Colon (tissue), 2 donors: ENCODE measurements at regions not wholly inside any gene's neighbourhood (a gene's known extent, or its start where the extent isn't known, plus 50 kb on each side); places are given as distances from the start of the nearest gene placed in this dataset.

Experiments
- FAIRE-seq: peaks from 2 replicates; lab custom pipeline; 2012; peaks lifted over from hg19 to GRCh38; lab: Jason Lieb, UNC
- donor health status: control.
- donor health status: control.

DNA sequence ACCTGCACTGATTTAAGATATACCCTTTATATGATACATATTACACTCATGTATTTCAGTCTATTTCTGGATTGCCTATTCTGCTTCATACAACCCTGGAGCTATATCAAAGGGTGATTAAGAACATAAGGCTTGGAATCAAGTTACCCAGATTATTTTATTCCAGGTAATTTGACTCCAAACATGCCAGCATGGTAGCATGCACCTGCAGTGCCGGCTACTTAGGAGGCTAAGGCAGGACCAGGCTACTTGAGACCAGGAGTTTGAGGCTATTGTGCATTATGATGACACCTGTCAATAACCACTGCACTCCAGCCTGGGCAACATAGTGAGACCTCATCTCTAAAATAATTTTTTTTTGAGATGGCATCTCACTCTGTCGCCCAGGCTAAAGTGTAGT is 50.4 kb upstream of the NEO1 start:
- no peak for FAIRE-seq

DNA sequence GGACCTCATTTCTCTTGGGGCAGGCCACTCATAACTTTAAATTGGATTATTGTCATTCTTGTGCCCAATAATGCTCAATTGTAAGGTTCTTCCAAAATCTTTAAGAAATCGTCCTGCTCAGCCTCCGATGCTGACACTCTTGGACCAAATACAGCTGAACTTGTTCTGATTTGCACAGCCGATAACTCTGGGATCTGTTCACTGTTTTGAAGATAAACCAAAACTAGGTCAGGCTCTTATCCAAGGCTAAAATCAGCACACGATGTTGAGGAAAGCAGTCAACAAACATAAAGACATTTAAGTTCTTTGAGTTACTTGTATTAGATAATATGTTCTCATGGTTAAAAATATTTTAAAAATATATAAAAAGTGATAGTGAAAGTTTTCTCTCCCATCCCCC is 52.0 kb upstream of the NEO1 start:
- no peak for FAIRE-seq

DNA sequence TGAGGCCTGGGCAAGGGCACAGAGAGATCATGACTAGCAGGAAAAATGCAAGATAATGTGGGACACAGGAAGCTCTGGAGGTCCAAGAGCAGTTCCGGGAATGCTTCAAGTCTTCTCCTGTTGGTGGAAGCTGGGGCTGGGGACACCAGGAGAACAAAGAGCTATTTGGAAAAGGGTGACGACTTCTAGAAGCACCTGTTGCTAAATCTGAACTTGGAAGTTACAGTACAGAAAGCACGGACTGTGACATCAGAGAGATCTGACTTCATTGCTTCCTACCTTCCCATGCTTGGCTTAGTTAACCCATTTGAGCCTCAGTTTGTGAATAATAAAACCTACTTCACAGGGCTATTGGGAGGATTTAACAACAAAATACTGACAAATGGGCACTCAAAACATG is 52.7 kb upstream of the NEO1 start:
- no peak for FAIRE-seq

DNA sequence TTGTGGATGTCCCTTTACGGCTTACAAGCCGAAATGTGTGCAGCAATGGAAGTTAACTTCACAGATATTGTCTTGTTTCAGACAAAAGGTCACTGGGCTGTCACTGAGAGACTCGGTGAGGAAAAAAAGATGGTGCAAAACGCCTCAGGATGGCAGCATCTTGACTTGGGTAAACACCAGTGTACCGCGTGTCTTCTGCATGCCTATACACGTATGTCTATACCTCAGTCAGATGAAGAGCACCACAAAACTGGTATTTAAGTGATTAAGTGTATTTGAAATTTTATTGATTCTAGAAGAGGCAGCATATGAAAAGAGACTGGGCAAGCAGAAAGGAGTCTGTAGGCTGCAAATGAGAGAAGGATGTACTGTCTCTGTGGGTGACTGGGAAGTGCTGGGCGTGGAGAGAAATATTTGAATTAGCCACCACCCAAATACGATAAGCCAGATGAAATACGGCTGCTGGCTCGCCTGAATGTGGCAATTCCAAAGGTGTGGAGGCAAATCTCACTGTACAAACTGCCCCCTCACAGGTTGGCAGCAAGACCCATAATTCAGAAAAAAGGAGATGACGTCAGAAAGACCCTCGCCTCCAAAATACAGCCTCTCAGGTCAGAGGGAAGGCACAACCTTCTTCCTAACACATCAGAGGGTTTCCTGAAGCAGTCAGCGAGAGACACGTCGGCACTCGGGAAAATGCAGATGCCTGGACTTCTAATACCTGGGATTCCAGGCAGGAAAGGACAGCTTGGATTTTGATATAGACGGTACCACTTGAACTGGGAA is 53.4 kb upstream of the NEO1 start:
- no peak for FAIRE-seq

DNA sequence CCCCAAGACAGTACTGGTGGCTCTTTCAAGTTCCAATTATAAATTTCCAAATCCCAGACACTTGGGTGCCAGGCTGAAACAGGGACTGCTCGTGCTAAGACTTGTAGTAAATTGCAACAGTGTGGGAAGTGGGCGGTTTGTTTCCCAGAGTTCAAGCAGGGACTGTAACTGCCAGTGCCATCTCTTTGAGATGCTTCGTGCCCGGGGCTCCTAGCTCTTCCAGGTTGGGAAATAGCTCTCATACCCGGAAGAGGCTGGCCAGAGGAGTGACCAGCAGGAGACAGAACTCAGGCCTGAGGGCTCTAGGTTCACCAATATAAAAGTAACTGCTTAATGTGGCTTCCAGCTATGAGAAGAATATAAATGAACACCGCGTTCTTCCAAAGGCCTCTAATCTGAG is 54.0 kb upstream of the NEO1 start:
- FAIRE-seq = no peak

DNA sequence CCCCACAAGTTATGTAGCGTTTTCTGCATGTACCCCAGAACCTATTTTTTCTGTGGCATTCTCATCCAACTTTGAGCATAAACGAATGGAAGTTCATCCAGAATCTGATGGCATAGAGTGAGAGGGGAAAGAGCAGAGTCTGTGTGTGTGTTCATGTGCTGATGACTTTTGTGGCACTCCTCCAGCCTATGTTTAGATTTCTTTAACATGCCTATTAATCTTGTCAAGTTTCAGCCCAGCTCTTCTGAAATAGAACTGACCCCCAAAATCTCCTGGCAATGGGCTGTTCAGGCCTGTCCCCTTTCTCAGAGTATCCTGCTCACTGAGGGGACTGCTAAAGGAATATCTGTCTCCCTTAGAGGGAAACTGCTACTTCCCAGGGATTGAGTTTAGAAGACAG is 56.4 kb upstream of the NEO1 start:
- no peak for FAIRE-seq

DNA sequence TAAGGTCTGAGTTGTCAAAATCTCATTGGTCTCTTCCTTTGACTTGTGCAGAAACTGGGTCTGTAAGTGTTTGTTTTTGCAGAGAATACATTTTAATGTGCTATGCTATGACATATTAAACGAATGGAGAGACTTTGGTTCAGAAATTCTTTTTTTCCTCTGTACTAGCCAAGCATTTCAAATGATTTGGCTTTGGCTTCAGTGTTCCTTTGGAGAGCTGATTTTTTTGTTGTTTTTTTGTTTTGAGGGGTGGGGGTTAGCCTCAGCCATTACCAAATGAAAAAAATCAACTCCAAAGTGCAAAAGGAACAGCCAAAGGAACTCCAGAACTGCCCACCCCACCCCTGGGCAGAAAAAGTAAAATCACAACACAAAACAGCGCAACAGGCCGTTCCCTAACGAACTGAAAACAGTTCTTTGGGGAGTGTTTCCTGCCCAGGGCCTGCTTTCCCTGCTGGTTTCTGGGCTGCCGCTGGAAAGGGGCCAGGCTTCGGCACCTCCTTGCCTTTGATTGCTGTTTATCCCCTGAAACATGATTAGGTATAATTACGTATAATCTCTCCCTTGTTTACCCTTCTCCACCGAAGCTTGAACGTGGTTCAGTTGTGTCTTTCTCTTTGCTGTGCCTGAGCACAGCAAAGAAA is 57.6 kb upstream of the NEO1 start:
- no peak for FAIRE-seq

DNA sequence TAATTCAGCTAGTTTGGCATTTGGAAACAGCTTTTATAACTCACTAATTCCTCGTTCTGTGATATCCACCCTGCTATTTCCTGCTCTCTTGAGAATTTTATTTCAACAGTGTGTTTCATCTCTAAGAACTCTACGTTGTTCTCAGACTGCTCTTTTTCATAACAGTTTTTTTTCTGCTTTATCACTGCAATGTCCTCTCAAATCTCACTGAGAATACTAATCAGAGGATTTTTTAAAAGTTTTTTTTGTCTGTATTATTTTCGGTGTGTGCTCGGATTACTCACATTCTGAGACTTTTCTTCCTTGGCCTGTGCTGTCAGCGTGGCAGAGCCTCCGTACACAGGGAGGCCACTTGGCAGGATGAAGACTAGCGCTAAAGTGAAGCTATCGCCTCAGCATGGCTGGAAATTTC is 59.4 kb upstream of the NEO1 start:
- no peak for FAIRE-seq

DNA sequence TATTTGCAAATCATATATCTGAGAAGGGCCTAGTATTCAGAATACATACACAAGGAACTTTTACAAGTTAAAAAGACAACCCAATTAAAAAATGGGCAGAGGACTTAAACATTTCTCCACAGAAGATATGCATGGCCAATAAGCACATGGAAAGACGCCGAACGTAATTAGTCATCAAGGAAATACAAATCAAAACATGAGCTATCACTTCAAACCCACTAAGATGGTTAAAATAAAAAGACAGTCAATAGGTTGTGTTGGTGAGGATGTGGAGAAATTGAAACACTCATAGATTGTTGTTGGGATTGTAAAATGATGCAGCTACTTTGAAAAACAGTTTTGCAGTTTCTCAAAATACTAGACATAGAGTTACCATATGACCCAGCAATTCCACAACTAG is 61.2 kb upstream of the NEO1 start:
- FAIRE-seq = no peak

DNA sequence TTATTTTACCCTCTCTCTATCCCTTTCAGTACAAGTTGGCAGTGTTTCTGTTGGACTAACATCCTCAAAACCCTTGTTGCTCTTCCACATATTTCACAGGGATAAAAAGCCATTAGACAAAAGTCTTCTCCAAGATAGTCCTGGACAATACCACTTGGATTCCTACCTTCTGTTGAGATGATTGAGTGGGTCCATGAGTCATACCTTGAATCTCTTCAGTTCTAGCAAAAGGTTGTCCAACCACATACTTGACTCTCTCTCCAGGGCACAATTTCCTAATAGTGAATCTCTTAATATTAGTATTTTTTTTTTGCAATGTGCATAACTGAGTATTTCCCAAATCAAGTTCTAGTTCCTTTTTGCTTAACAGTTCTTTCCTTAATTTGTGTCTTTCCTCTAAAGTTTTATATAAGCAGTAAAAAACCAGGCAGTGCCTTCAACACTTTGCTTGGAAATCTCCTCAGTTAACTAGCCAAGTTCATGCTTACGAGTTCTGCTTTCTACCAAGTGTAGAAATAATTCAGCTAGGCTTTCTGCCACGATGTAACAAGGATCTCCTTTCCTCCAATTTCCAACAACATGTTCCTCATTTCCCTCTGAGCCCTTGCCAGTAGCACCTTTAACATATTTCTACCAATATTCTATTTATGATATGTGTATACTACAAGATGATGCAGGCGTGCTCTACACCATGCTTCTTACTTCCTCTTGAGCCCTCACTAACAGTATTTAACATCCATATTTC is 68.3 kb upstream of the NEO1 start:
- no peak for FAIRE-seq

DNA sequence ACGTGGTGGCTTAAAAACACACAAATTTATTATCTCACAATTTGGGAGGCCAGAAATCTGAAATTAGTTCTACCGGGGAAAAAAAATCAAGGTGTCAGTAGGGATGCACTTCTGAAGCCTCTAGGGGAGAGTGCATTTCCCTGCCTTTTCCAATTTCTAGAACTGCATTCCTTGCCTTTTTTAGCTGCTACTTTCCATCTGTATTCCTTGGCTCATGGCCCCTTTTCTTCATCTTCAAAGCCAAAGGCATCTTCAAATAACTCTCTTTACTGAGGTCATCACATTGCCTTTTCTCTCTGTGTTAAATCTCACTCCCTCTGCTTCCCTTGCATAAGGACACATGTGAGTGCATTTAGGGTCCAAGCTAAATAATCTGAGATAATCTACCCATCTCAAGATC is 69.5 kb upstream of the NEO1 start:
- no peak for FAIRE-seq

DNA sequence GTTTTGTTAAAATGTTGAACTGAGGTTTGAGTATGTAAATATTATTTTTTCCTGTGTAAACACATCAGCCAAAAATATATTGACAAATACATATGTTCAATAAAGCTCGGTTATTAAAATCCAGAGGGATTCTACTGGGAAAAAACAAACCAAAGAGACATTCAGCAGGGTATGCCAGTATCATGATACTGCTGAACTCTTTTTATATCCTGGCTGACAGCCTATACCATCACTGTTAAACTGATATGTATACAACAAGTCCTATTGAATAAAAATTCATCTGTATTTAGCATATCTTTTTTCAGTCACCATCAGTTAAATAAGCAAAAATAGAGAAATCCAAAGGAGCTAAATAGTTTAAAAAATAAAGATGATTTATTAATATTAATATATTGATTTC is 71.6 kb upstream of the NEO1 start:
- peak; percentile 10 for FAIRE-seq

DNA sequence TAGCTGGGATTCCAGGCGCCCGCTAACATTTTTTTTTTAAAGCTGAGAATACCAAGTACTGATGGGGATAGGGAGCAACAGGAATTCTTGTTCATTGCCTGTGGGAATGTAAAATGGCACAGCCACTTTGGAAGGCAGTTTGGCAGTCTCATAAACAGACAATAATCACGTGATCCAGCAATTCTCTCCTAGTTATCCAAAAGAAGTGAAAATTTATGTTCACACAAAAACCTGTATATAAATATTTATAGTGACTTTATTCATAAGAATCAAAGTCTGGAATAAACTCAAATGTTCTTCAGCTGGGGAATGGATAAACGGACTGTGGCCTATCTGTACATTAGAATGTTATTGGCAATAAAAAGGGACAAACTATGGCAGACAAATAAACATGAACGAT is 72.5 kb upstream of the NEO1 start:
- FAIRE-seq = no peak

DNA sequence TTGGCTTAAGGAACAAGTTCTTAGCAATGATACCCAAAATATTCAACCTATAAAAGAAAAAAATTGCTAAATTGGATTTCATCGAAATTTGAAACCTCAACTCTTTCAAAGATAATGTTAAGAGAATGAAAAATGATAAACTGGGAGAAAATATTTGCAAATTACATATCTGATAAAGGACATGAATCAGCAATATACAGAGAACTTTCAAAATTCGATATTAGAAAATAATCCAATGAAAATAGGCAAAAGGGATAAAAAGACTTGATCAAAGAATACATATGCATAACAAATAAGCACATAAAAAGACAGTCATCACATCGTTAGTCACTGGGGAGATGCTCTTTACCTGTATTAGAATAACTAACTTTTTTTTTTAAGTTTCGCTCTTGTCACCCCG is 73.0 kb upstream of the NEO1 start:
- no peak for FAIRE-seq

DNA sequence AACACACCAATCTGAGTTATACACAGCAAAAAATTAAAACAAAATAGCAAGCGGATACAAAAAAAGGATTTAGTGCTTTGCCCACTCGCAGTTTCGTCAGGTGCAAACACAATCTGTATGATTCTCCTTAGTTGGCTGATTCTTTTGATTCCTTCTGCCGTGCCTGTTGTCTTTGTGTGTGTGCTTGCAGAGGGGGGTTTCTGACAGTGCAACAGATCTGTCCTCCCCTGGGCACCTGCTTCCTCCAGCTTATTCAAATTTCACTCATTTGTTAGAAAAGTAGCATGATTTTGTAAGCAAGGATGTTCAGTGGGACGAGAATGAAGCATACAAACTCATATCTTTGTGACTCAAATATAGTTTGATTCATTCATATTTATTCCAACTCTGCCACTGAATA is 74.0 kb upstream of the NEO1 start:
- no peak for FAIRE-seq

DNA sequence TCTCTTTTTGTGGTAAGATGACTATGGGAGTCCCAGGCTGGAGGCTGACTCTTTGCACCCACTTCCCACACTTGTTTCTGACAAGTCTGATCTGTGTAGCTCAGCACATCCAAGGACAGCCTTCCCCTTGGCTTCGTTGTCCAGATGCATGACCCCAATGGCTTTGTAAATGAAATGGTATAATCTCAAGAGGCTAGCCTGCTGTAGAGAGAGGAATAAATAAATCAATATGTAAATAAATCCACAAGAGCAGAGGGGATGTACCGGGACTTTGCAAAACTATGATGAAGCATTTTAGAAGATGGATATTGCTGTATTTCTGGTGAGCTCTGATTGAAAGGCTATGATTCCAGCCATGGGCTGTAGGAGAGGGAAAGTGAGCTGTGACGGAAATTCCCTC is 79.9 kb upstream of the NEO1 start:
- no peak for FAIRE-seq

DNA sequence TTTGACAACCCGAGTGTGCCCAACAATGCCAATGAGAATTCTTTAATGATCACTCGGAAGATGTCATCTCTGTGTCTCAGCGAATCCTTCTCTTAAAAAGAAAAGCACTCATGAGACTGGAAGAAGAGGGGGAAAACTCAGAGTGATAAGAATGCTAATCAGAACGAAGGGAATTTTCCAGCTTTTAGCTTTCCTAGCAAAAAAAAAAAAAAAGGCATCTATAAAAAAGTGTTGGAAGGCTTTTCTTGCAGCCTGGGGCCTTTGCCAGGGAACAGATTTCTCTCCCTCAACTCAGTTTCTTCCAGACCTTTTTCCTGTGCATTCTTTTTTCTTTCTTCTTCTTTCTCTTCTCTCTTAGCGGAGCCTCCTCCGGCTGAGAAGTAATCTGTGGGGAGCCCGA is 80.5 kb upstream of the NEO1 start:
- FAIRE-seq = no peak

DNA sequence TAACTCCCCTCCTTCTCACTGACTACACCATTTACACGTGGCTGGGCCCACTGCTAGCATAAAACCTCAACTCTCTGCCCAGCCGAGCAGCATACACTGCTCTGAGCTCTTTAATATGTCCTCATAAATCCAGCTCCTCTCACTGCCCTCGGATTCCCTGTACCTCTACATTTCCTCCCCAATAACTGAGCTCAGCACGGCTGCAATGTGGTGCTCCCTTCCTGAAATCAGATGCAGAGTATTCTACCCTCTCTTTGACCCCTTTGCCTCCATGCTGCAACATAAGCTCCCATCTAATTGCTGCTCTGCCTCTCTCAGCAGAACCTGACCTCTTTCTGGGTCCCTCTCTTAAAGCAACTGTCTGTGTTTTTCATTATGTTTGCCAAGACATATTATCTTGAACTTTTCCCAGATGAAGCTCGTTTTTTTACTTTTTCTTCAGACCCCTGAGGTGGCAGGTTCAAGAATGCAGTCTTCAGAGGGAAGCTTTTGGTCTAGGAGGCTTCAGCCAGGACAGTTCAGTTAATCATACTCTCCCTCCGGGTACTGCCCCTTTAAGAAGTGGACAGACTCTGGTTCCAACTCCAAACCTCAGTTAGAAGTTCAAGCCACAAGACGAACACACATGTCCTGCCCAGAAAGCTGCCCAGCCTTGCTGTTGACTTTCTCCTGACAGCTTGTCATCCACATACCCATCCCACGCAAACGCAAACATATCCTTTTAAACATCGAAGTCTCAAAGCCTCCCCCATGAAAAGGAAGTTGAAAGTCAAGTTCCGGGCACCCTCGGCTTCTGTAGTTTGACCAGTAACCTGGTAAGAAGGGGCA is 81.1 kb upstream of the NEO1 start:
- no peak for FAIRE-seq

DNA sequence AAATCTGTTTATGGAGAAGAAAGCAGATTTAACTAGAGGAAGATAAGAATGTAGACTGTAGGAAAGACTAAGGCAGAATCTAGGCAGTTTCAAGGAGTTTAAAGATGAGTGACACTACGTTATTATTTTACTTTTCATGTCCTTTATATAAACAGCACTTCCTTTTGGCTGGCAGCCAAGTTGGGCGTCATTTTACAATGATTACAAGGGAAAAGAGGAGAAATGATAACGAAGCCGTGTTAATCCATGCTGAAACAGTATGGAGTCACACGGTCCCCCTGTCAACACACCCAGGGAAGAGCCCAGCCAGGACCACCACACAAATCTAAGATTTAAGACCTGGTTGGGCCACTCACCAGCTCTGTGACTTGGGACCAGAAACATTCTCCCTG is 83.7 kb upstream of the NEO1 start:
- FAIRE-seq = no peak

DNA sequence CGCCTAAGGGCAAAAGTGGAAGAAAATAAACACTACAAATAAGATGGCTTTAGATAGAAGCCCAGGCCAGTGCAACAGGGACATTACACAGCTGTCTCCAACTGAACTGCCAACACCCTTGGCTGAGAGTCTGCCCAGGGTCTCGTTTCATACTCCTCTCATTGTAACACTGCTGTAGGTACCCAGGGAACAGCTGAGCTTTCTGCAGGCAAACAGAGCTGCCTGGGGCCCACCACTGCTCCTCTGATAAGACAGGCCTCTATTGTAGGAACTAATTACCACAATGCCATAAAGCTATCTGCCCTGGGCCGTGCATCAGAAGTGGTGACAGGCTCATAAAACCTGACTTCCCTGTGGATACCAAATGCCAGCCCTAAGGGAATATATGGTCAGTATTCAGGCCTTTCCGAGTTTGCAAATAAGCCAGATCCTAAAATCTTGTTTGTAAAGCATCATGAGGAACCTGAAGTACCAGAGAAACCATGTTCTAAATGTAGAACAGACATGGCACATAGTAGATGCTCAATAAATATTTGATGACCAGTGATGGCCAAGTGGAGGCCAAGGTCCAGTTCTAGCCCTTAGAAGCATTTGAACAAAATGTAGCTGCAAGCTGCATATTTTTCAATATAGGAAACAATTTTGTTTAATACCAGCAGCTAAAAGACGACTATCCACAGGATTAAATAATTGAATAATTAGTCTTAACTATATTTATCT is 84.3 kb upstream of the NEO1 start:
- FAIRE-seq = peak; percentile 5

DNA sequence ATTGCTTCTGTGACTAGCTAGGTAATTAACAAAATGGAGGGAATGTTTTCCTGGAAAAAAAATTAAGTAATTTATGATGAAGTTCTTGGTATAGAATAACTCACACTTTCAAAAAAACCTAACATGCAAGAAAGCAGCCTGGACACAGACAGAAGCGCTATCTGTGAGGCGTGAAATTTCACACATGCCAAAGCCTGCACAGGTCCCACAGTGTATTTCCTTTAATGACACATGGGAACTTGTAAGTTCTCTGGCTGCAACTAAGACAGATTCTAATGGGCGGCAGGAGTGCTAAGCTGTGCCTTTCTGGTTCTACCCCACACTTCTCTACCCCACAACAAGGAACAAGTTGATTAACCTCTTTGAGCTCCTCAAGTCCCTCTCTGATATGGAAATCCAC is 84.9 kb upstream of the NEO1 start:
- FAIRE-seq = no peak

DNA sequence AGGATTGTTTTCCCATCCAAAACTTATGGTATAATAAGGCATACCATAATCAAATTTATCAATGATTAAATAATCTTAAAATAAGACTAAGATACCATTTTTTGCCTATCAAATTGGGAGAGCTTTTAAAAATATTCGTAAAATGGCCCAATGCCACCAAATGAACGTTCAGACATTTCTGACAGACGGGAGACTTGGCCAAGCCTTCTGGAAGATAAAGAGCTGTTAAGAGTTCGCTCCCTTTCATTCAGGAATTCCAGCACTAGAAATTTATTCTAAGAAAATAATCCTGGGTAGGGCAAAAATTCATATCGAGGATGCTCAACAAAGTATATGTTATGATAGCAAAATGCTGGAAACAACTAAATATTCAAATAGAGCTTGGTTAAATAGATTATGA is 85.6 kb upstream of the NEO1 start:
- FAIRE-seq = no peak
